HG02885 (cell line): ENCODE measurements at regions not wholly inside any gene's neighbourhood (a gene's known extent, or its start where the extent isn't known, plus 50 kb on each side); places are given as distances from the start of the nearest gene placed in this dataset.
"Not testable (repeated sequence)": the region's sequence is repeated elsewhere in the genome, so short reads cannot be mapped to it uniquely, and the experiment has no call there.

ENCODE experiments used
- ATAC-seq: cut with Tn5 transposase; IDR thresholded peaks from one replicate; pipeline ENCODE4 v1.9.1; 2021; ENCODE audit warnings: mild to moderate bottlenecking; ENCODE audit not compliant: unreplicated experiment, poor library complexity

DNA sequence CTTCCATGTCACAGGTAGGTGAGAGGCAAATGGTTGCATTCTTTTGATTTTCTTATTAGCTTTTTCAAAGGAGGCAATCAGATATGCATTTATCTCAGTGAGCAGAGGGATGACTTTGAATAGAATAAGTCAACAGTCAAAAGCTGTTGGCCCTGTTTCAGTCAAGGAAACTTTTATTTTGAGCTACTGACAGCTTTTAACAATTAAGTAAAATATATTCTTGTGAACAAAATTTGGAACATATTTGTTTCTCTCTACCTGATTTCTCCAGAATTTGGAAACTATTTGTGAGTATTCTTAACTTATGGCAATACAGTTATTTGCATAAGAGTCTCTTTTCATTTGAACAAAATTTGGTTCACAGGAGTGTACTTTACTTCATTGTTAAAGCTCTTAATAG is 196.3 kb downstream of the GJA1 start:
- not testable (repeated sequence) for ATAC-seq

DNA sequence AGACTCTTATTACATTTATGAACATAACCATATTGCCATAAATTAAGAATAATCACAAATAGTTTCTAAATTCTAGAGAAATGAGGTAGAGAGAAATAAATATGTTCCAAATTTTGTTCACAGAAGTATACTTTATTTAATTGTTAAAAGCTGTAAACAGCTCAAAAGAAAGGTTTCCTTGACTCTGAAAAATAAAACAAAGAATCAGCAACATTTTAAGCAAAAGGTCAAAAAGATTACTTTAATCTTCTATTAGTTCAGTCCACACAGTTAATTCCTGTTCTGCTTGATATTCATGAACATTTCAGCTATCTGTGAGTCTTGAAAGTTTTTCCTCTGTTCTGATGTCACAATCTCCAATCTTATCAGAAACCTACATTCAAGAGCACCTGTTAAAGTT is 197.9 kb downstream of the GJA1 start:
- no peak for ATAC-seq

GRCh38 chr6:121634586-121634985 is 199.1 kb downstream of the GJA1 start:
- ATAC-seq: not testable (repeated sequence)

DNA sequence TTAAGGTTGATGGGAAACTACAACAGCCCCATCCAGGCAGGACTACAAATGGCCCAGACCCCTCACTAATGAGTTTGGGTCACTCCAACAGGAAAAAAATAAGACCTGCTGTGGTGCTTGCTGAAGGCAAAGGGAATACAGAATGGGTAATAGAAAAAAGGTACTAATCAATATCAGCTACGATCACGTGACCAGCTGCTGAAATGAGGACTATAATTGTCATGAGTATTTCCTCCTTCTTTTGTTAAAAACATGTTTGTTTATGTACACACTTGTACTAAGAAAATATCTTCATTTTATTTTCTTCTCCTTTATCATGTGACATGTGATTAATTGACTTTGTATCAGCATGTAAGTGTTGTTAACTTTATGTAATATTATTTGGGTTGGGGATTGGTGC is 199.9 kb downstream of the GJA1 start:
- ATAC-seq: no peak

DNA sequence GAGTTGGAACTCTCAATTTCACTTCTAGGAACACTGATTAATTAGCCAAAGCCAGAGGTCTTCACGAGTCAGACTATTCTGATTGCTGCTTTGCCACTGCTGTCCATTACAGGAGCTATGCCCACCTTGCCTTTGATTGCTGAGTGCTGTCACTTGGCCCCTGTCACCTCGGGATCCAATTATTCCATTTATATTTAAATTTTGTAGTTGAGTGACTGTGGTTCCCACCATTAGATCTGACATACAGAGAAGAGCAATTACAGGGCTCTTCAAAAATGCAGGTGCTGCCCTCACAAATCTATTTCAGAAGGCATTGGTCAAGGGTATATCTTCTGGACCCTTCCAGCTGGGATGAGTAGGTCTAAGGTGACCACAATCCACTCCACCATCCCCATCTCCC is 200.8 kb downstream of the GJA1 start:
- ATAC-seq: not testable (repeated sequence)

GRCh38 chr6:121639021-121639420 is 203.6 kb downstream of the GJA1 start:
- ATAC-seq: no peak

GRCh38 chr6:121641158-121641557 is 205.7 kb downstream of the GJA1 start:
- no peak for ATAC-seq

- no peak for ATAC-seq
These were observed 209.8 kb downstream of the GJA1 start for GRCh38 chr6:121645100-121645745.

GRCh38 chr6:121647905-121648304 is 212.5 kb downstream of the GJA1 start:
- ATAC-seq: no peak

DNA sequence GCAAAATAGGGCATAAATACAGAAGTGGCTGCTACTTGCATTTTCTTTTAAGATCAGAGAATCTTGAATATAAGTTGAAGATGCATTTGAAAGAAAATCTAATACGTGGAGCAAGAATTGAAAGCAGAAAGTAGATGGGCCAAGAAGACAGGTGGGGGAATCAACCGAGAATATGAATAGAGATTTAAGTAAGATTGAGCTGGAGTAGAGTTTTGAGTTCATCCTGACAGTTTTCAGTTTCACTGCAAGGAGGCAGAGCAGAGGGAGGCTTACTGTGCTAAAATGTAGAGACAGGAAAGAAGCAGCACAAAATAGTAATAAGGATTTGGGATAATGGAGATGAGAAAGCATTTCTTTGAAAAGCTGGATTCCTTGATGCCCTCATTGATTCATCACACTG is 214.5 kb downstream of the GJA1 start:
- no peak for ATAC-seq

DNA sequence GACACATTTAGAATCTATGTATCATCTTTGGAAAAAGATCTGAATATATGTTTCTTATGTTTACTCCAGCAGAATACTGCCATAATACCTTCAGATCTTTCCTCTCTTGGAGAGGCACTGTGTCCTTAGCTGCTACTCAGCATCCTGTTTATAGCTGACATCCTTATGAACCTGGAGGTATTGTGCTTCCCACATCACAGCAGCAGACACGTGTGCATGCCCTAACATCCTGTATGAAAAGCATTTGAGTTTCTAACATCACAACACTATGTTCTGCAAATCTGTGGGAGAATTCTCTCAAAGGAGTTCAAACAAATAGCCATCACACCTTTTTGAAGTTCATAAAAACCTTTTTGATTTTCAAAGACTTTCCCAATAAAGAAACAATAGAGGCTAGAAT is 216.0 kb downstream of the GJA1 start:
- ATAC-seq: no peak

DNA sequence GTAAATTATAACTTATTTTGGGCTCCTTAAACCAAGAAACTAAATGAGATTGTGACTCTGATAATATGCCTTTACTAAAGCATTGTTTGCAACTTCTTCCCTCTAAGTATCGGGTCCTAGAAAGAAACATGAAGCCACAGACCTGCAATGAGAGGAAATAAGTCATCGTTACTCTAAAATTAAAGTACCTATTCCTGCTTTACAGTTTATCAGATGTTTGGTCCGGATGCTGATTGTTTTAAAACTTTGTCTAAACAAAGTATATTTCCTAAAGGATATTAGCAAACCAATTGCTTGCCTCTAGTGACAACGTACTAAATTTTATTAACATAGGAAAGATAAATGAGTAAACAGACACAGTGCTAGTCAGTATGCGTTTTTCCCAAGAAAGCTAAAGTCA is 216.8 kb downstream of the GJA1 start:
- no peak for ATAC-seq

DNA sequence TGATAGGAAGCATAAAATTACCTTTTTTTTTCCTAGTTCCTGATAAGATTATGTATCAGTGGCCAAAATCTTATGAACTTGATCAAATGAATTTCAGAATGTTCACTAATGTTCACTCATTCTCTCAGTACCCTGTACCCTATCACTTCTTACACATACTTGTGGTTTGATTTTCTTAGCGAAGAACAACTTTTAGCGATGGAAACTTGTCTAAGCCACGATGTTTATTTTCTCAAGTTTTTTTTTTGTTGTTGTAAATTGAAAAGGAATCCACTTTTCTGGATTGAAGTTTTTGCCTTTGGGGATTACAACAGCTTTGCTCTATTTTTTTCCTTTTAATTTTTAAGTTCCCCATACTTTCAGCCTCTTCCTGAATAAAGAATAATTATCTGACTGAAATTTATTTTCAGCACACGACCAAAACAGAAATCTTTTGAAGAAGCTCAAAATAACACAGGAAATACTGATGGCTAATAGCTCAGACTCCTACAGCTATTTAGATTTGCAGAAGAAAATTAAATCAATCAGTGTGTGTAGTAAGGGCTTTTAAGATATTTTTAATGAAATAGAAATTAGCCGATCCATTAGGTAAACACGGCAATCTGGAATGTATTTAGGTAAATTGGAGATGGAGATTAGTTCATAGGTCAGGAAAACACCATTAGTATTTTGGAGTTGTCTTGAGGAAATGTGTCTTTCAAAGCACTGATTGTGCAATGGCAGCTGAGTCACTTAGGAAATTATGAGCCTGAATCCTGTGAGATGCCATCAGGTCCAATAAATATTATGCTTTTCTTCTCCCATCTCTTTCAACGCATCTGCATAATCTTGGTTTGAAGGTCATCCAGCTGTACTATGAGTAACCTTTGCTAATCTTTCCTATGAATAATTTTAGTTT is 217.5 kb downstream of the GJA1 start:
- no peak for ATAC-seq

DNA sequence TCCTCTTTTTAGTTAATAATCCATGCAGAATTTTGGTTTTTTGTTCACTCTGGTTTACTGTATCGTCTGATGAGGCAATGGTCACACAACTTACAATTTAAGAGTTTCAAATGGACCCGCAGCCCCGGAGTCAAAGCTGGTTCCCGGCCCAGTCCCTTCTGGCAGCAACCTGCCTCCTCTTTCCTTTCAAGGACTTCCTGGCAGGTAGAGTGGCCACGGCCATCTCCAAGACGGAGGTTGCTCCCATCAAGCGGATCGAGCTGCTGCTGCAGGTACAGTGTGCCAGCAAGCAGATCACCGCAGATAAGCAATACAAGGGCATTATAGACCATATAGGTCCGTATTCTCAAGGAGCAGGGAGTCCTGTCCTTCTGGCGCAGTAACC is 218.2 kb downstream of the GJA1 start:
- no peak for ATAC-seq

- no peak for ATAC-seq
These were observed 222.5 kb downstream of the GJA1 start for GRCh38 chr6:121657972-121658371.

- ATAC-seq: no peak
These were observed 224.8 kb downstream of the GJA1 start for GRCh38 chr6:121660277-121660676.

- no peak for ATAC-seq
These were observed 227.9 kb downstream of the GJA1 start for GRCh38 chr6:121663292-121663810.

GRCh38 chr6:121664158-121664557 is 228.7 kb downstream of the GJA1 start:
- no peak for ATAC-seq

- ATAC-seq: no peak
These were observed 231.4 kb downstream of the GJA1 start for GRCh38 chr6:121666814-121667213.

- ATAC-seq: no peak
These were observed 232.8 kb downstream of the GJA1 start for GRCh38 chr6:121668259-121668658.

GRCh38 chr6:121670511-121670910 is 235.1 kb downstream of the GJA1 start:
- ATAC-seq: no peak

DNA sequence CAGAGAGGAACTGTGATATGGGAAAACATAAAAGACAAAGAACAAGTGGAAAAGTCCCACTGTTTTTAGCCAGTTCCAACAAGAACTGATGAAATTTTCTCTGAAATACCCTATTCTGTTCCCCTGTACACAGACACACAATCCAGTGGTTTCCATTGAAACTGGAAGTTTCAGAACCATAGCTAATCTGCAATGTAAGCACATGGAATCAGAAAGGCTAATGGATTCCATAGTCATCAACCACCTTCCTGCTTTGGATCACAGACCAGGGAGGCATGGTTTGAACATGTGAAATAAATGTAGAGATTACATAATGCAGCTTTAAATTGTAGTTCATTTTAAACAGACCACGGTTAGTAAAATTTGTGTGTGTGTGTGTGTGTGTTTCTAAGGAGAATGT is 242.1 kb downstream of the GJA1 start:
- ATAC-seq: no peak
